ENCODE measurements at regions not wholly inside any gene's neighbourhood (a gene's known extent, or its start where the extent isn't known, plus 50 kb on each side); places are given as distances from the start of the nearest gene placed in this dataset.
"Not testable (repeated sequence)": the region's sequence is repeated elsewhere in the genome, so short reads cannot be mapped to it uniquely, and the experiment has no call there.

DNA sequence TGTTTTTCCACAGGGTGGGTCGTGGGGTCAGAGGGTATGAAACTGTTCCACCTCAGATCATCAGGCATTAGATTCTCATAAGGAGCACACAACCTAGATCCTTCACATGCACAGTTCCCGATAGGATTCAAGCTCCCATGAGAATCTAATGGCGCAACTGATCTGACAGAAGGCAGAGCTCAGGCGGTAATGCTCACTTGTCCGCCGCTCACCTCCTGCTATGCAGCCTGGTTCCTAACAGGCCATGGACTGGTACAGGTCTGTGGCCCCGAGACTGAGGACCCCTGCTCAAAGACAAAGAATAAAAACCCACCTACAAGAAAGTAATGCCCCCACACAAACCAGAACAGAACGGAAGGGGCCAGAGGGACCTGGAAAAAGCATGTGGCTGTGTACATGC is 76.1 kb upstream of the SNX9 start:
- Histone ChIP-seq H3K4me2 (no peak overlapping the region), H3K4me1 (peaks cover 22% of the 10 kb centered on the region), H4K20me1 (no peaks in the 10 kb centered on the region), H3K4me3 (no peak overlapping the region), H3K27ac (no peak overlapping the region), H3K27me3 (no peaks in the 10 kb centered on the region), H3K9me3 (peaks cover 39% of the 10 kb centered on the region), H3K9ac (no peak overlapping the region), H3K36me3 (no peaks in the 10 kb centered on the region)
- no peak for TF ChIP-seq Cebpa-rat (IDR thresholded peaks at IDR 0.05)

DNA sequence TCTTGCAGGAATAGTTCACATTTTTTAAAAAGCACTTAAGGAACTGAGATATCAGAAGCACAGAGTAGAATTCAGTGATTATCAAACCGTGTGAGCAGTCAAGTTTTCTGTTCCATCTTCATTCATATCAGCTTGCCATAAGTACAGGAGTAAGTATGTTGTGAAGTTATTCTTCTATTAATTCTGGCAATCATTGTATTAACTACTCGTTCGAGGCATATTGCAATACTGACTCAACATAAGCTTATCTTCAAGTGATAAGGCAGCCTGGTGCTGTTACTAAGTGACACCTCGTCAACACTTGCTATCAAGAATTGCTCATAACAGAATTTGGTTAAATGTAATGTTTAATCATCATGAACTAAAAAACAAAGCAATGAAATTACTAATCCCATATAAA is 75.7 kb upstream of the SNX9 start:
- Histone ChIP-seq H3K4me3 (no peak overlapping the region), H3K27me3 (no peaks in the 10 kb centered on the region), H3K9me3 (peaks cover 44% of the 10 kb centered on the region), H3K4me2 (no peak overlapping the region), H3K27ac (no peak overlapping the region), H3K9ac (no peak overlapping the region), H4K20me1 (no peaks in the 10 kb centered on the region), H3K4me1 (peaks cover 19% of the 10 kb centered on the region), H3K36me3 (no peaks in the 10 kb centered on the region)
- no peak for TF ChIP-seq Cebpa-rat (IDR thresholded peaks at IDR 0.05)

DNA sequence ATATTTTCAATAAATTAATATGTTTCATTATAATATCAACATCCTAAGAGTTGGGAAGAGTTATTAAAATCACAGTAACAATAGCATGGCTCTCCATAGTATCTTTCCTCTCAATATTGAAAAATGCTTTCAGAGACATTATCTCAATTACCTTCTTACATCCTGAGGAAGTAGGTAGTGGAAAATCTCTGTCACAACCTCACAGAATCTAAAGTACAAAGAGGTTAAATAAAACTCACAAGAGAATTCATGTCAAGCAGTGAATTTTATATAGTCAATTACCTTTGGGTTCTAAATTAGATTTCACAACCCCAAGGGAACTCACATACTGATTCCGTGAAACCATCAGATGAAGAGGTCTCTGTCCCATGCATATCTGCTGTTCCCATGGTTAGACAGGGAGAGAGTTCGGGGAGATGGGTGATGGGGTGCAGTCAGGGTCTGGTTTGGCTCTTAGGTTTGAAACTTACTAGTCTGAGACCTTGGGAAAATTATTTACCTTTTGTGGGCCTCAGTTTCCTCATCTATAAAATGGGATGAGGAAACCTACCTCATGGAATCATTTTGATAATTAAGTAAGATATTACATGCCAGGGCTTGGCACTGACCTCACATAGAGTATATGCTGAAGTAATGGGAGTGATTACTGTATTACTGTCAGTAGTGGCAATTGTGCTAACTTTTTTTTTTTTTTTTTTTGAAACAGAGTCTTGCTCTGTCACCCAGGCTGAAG is 74.0 kb upstream of the SNX9 start:
- Histone ChIP-seq H3K9me3 (peaks cover 59% of the 10 kb centered on the region), H3K4me1 (peaks cover 19% of the 10 kb centered on the region), H3K4me3 (no peak overlapping the region), H3K36me3 (no peaks in the 10 kb centered on the region), H4K20me1 (no peaks in the 10 kb centered on the region), H3K27ac (no peak overlapping the region), H3K27me3 (no peaks in the 10 kb centered on the region), H3K9ac (no peak overlapping the region), H3K4me2 (peak overlapping the region; percentile 16; the same call in 1 of the 2 replicates)
- TF ChIP-seq Cebpa-rat (IDR thresholded peaks at IDR 0.05), result no peak

DNA sequence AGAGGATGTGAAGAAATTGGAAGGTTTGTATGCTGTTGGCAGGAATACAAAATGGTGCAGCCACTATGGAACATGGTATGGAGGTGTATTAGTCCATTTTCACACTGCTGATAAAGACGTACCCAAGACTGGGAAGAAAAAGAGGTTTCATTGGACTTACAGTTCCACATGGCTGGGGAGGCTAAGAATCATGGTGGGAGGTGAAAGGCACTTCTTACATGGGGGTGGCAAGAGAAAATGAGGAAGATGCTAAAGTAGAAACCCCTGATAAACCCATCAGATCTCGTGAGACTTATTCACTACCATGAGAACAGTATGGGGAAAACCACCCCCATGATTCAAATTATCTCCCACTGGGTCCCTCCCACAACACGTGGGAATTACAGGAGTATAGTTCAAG is 72.1 kb upstream of the SNX9 start:
- H3K9me3 ChIP-seq, result peaks cover 63% of the 10 kb centered on the region

DNA sequence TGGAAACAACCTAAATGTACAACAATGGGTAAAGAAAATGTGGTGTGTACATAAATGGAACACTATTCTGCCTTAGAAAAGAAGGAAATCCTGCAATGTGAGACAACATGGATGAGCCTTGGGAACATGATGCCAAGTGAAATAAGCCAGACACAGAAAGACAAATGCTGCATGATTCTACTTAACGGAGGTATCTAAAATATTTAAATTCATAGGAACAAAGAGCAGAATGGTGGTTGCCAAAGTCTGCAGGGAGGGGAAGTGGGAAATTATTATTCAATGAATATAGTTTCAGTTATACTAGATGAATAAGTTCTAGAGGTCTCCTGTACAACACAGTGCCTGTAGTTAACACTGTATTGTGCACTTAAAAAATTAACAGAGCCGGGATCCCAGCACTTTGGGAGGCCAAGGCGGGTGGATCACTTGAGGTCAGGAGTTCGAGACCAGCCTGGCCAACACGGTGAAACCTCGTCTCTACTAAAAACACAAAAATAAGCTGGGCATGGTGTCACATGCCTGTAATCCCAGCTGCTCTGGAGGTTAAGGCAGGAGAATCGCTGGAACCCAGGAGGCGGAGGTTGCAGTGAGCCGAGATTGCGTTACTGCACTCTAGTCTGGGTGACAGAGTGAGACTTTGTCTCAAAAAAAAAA is 71.4 kb upstream of the SNX9 start:
- Histone ChIP-seq H3K27ac (no peak overlapping the region), H3K9ac (no peak overlapping the region), H3K36me3 (no peaks in the 10 kb centered on the region), H3K4me2 (no peak overlapping the region), H3K4me3 (no peak overlapping the region), H3K9me3 (peaks cover 57% of the 10 kb centered on the region), H3K4me1 (peaks cover 31% of the 10 kb centered on the region), H3K27me3 (no peaks in the 10 kb centered on the region), H4K20me1 (no peaks in the 10 kb centered on the region)
- no peak for TF ChIP-seq Cebpa-rat (IDR thresholded peaks at IDR 0.05)

More for the DNA sequence above, 72.1 kb upstream of the SNX9 start:
- H4K20me1 ChIP-seq, H3K27me3 ChIP-seq, H3K36me3 ChIP-seq, H3K27ac ChIP-seq, H3K4me3 ChIP-seq, H3K9ac ChIP-seq: not testable (repeated sequence)
- Histone ChIP-seq H3K4me1 (peaks cover 24% of the 10 kb centered on the region), H3K4me2 (peak overlapping the region; percentile 4; the same call in 1 of the 2 replicates)

DNA sequence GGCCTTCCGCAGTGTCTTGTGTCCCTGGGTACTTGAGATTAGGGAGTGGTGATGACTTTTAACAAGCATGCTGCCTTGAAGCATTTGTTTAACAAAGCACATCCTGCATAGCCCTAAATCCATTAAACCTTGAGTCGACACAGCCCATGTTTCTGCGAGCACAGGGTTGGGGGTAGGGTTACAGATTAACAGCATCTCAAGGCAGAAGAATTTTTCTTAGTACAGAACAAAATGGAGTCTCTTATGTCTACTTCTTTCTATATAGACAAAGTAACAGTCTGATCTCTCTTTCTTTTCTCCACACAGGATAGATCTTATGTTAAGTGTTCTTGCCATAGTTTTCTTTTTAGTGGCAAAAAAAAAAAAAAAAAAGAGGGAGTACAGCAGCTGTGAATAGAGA is 70.2 kb upstream of the SNX9 start:
- H3K27me3 ChIP-seq, H3K4me3 ChIP-seq, H3K9ac ChIP-seq, H4K20me1 ChIP-seq, H3K36me3 ChIP-seq, H3K27ac ChIP-seq, H3K4me2 ChIP-seq: not testable (repeated sequence)
- Histone ChIP-seq H3K4me1 (peaks cover 39% of the 10 kb centered on the region), H3K9me3 (peaks cover 51% of the 10 kb centered on the region)

DNA sequence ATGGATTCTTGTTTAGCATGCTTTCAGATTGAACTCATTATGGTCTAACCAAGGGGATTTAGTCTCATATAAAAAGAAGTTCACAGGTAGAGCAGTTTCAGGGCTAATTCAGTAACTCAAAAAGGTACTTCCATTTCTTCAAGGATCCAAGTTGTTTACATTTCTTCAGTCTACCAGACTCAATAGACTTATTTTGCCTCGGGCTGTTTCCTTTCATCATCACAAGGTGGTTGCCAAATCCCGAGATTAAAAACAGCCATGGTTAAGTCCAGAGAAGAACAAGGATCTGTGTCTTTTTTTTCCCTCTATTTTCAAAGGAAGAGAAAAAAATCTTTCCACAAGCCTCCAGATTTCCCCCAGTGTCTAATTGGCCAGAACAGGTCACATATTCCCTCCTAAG is 69.8 kb upstream of the SNX9 start:
- H3K4me3 ChIP-seq, result no peak overlapping the region
- H3K27me3 ChIP-seq, result no peaks in the 10 kb centered on the region
- H3K36me3 ChIP-seq, result no peaks in the 10 kb centered on the region
- H4K20me1 ChIP-seq, result no peaks in the 10 kb centered on the region
- no peak overlapping the region for H3K27ac ChIP-seq
- H3K9me3 ChIP-seq, result peaks cover 51% of the 10 kb centered on the region
- peaks cover 39% of the 10 kb centered on the region for H3K4me1 ChIP-seq
- TF ChIP-seq Cebpa-rat (IDR thresholded peaks at IDR 0.05), result no peak
- no peak overlapping the region for H3K4me2 ChIP-seq
- H3K9ac ChIP-seq, result no peak overlapping the region

DNA sequence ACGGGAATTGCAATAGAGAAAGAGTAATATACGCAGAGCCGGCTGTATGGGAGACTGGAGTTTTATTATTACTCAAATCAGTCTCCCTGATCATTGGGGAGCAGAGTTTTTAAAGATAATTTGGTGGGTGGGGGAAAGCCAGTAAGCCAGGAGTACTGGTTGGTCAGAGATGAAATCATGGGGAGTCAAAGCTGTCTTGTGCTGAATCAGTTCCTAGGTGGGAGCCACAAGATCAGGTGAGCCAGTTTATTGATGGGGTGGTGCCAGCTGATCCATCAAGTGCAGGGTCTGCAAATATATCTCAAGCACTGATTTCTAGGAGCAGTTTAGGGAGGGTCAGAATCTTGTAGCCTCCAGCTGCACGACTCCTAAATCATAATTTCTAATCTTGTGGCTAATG is 69.2 kb upstream of the SNX9 start:
- H3K9me3 ChIP-seq, result peaks cover 51% of the 10 kb centered on the region
- not testable (repeated sequence) for H3K27ac ChIP-seq

DNA sequence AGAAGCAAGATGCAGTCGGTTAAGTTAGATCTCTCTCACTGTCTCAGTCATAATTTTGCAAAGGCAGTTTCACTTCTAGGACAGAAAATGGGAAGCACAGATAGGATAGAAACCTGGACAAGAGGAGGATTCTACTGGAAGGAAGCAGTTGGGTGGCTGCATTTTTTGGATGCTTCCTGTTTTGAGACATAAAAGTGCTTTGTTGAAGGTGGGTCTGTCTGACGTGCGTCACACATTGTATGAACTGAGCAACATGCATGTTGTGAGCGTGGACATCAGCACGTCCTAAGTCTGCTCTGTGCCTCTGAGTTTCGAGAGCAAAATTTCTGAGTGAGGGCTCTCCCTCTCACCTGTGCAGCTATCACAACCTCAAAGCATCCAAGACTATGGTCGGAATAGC is 68.7 kb upstream of the SNX9 start:
- Histone ChIP-seq H3K4me1 (peaks cover 30% of the 10 kb centered on the region), H3K9ac (no peak overlapping the region)
- TF ChIP-seq Cebpa-rat (IDR thresholded peaks at IDR 0.05), result no peak

More for the DNA sequence above, 69.2 kb upstream of the SNX9 start:
- H3K4me3 ChIP-seq, H3K9ac ChIP-seq, H4K20me1 ChIP-seq, H3K27me3 ChIP-seq, H3K36me3 ChIP-seq, H3K4me2 ChIP-seq: not testable (repeated sequence)
- peaks cover 34% of the 10 kb centered on the region for H3K4me1 ChIP-seq

DNA sequence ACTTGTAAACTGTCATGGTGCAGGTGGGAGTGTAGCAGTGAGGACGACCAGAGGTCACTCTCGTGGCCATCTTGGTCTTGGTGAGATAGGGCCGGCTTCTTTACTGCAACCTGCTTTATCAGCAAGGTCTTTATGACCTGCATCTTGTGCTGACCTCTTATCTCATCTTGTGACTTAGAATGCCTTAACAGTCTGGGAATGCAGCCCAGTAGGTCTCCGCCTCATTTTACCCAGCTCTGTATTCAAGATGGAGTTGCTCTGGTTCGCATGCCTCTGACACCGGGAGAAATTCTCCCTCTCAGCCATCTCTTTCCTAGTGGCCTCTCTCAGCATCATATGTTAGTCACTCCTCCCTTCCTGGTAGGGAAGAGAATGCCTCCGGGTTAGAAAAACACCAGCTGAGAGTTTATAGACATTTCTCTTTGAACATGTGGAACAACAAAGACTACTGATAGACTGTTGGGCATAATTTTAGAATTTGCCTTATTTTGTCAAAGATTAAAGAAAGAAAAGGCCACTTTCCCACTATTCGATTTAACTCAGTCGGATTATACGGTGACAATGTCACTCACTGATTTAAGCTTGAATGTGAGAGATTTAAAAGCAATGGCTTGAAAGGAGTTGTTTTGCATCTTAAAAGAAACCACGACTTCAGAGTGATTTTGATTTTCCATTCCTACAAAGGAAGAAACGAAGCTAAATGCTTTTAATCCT is 67.9 kb upstream of the SNX9 start:
- no peak overlapping the region for H3K4me2 ChIP-seq
- H3K36me3 ChIP-seq, result no peaks in the 10 kb centered on the region
- TF ChIP-seq Cebpa-rat (IDR thresholded peaks at IDR 0.05), result no peak
- no peaks in the 10 kb centered on the region for H4K20me1 ChIP-seq
- H3K4me3 ChIP-seq, result no peak overlapping the region
- H3K27ac ChIP-seq, result no peak overlapping the region
- H3K9me3 ChIP-seq, result peaks cover 41% of the 10 kb centered on the region
- peaks cover 32% of the 10 kb centered on the region for H3K4me1 ChIP-seq
- no peak overlapping the region for H3K9ac ChIP-seq
- no peaks in the 10 kb centered on the region for H3K27me3 ChIP-seq

More for the DNA sequence above, 68.7 kb upstream of the SNX9 start:
- Histone ChIP-seq H4K20me1 (no peaks in the 10 kb centered on the region), H3K4me3 (no peak overlapping the region), H3K27ac (no peak overlapping the region), H3K27me3 (no peaks in the 10 kb centered on the region), H3K9me3 (peaks cover 49% of the 10 kb centered on the region), H3K4me2 (no peak overlapping the region), H3K36me3 (no peaks in the 10 kb centered on the region)
